ENCODE measurements at regions not wholly inside any gene's neighbourhood (a gene's known extent, or its start where the extent isn't known, plus 50 kb on each side); places are given as distances from the start of the nearest gene placed in this dataset.
A peak's percentile ranks its signal among the peaks of the same experiment; 100 is the strongest.
"Not testable (repeated sequence)": the region's sequence is repeated elsewhere in the genome, so short reads cannot be mapped to it uniquely, and the experiment has no call there.

DNA sequence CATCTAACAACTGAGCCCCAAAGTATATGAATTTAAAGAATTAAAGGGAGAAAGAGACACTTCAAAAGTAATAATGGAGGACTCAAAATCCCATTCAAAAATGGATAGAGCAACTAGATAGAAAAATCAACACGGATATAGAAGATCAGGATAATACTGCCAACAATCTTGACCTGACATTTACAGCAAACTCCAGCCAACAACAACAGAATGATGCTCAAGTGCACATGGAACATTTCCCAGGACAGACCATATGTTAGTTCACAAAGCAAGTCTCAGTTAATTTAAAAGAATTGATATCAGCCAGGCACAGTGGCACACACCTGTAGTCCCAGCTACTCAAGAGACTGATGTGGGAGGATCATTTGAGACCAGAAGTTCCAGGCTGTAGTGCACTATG lies 72.0 kb upstream of the SMARCAD1 start:
- TF ChIP-seq, protein P1, sequence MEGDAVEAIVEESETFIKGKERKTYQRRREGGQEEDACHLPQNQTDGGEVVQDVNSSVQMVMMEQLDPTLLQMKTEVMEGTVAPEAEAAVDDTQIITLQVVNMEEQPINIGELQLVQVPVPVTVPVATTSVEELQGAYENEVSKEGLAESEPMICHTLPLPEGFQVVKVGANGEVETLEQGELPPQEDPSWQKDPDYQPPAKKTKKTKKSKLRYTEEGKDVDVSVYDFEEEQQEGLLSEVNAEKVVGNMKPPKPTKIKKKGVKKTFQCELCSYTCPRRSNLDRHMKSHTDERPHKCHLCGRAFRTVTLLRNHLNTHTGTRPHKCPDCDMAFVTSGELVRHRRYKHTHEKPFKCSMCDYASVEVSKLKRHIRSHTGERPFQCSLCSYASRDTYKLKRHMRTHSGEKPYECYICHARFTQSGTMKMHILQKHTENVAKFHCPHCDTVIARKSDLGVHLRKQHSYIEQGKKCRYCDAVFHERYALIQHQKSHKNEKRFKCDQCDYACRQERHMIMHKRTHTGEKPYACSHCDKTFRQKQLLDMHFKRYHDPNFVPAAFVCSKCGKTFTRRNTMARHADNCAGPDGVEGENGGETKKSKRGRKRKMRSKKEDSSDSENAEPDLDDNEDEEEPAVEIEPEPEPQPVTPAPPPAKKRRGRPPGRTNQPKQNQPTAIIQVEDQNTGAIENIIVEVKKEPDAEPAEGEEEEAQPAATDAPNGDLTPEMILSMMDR (IDR thresholded peaks at IDR 0.05), result no peak
- no peak for FAIRE-seq
- Histone ChIP-seq H3K9me3 (no peaks in the 10 kb centered on the region), H3K4me3 (no peak overlapping the region), H3K27me3 (no peaks in the 10 kb centered on the region), H3K27ac (no peak overlapping the region), H3K4me1 (no peaks in the 10 kb centered on the region), H3K36me3 (no peaks in the 10 kb centered on the region)
- 33 to 45% methylated on average over 1 of the region's 1 CpG for WGBS, 2 donors
- intact Hi-C loops (cut with DNase I), result no loop called here
- peak in 2 of 4 donors; percentile 20 to 59 for ATAC-seq
- DNase-seq, result no peak

DNA sequence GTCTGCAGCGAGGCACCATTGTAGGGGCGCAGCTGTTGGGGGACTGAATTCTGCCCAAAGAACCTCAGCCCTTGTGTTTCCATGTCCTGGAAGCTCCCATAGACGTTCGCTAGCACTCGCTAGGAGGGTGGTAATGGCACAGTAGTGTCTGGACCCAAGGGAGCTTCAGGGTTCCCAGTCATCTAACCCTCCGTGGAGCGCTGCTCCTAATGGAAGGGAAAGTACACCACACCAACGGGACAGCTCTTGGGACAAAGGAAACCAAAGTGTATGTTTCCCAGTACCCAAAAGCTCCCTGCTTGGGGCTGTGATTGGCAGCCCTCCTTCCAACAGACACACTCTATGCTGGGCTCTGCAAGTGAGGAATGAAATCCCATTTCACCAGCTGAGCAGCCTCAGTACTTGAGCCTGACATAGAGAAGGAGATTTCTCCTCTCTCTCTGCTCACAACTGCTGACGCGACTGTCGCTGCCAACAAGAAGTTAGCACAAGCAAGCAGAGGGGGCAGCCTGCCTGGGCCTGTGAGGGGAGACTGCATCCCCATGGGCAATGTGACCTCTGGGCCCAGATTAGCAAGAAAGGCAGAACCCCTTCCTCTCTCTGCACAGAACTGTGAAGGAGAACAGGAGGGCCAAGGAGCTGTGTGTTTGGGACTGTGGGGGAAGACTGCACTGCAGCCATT lies 67.6 kb upstream of the SMARCAD1 start:
- Histone ChIP-seq H3K9me3 (no peaks in the 10 kb centered on the region), H3K27me3 (no peaks in the 10 kb centered on the region), H3K36me3 (no peaks in the 10 kb centered on the region), H3K4me3 (no peak overlapping the region), H3K27ac (no peak overlapping the region), H3K4me1 (no peaks in the 10 kb centered on the region)
- no peak for FAIRE-seq
- ATAC-seq, result no peak
- TF ChIP-seq, protein P1 (IDR thresholded peaks at IDR 0.05), result no peak
- intact Hi-C loops (cut with DNase I), result no loop called here
- DNase-seq, result no peak
- WGBS, 2 donors, result 81% methylated on average over 11 of the region's 11 CpGs

DNA sequence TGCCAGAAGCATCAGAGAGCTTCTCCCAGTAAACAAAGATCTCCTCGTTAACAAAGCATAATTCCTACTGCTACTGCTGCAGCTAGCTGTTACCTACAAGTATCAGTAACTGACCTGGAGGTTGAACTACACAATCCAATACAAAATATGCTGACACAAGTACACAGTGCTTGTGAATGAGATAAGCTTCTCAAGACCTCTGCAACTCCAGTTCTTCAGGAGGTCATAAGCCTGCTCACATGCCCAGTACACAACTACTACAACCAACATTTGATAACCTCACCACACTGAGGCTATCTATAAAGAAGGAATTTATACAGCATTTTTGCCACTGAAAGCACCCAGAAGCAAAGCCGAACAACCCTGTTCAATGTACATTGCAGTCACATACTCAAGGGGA lies 66.7 kb upstream of the SMARCAD1 start:
- H3K9me3 ChIP-seq, result no peaks in the 10 kb centered on the region
- FAIRE-seq (no peak), DNase-seq (no peak), ATAC-seq (no peak)
- no peak overlapping the region for H3K27ac ChIP-seq
- no peaks in the 10 kb centered on the region for H3K36me3 ChIP-seq
- no peak overlapping the region for H3K4me3 ChIP-seq
- 53 to 62% methylated on average over 2 of the region's 2 CpGs for WGBS, 2 donors
- intact Hi-C loops (cut with DNase I), result no loop called here
- H3K4me1 ChIP-seq, result no peaks in the 10 kb centered on the region
- no peaks in the 10 kb centered on the region for H3K27me3 ChIP-seq
- TF ChIP-seq, protein P1 (IDR thresholded peaks at IDR 0.05), result no peak

DNA sequence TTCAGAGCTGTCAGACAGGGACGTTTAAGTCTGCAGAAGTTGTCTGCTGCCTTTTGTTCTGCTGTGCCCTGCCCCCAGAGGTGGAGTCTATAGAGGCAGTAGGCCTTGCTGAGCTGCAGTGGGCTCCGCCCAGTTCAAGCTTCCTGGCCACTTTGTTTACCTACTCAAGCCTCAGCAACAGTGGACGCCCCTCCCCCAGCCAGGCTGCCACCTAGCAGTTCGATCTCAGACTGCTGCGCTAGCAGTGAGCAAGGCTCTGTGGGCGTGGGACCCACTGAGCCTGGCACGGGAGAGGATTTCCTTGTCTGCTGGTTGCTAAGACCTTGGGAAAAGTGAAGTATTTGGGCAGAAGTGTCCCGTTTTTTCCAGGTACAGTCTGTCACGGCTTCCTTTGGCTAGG lies 59.6 kb upstream of the SMARCAD1 start:
- ATAC-seq; H3K4me3 ChIP-seq; H3K36me3 ChIP-seq; H3K27me3 ChIP-seq; intact Hi-C loops (cut with DNase I); FAIRE-seq; H3K4me1 ChIP-seq; H3K9me3 ChIP-seq; H3K27ac ChIP-seq: not testable (repeated sequence)
- 21 to 23% methylated on average over 9 of the region's 9 CpGs for WGBS, 2 donors
- peak; percentile 72 to 85 (median 78) for DNase-seq

DNA sequence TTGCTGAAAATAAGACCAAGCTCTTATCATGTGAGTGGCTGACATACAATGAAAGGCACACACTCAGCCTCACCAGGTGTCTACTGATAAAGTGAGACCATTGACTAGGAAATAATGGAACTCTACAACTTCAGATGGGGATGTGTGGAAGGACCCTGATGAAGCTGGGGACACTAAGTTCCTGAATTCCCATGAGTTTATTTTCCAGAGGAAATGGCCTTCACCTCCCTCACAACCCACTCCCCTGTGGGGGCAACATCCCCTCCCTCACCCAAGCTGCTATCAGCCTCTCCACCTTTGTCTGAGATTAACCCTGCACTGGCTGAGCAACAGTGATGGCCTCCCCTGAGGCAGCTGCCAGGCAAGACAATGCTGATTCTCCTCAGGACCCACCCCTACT lies 55.2 kb upstream of the SMARCAD1 start:
- H3K36me3 ChIP-seq, result no peaks in the 10 kb centered on the region
- H3K4me1 ChIP-seq, result no peaks in the 10 kb centered on the region
- no peak overlapping the region for H3K27ac ChIP-seq
- no peak for FAIRE-seq
- H3K27me3 ChIP-seq, result no peaks in the 10 kb centered on the region
- no peak for DNase-seq
- H3K4me3 ChIP-seq, result no peak overlapping the region
- intact Hi-C loops (cut with DNase I), result no loop called here
- TF ChIP-seq, protein P1 (IDR thresholded peaks at IDR 0.05), result no peak
- no peaks in the 10 kb centered on the region for H3K9me3 ChIP-seq
- no peak for ATAC-seq

DNA sequence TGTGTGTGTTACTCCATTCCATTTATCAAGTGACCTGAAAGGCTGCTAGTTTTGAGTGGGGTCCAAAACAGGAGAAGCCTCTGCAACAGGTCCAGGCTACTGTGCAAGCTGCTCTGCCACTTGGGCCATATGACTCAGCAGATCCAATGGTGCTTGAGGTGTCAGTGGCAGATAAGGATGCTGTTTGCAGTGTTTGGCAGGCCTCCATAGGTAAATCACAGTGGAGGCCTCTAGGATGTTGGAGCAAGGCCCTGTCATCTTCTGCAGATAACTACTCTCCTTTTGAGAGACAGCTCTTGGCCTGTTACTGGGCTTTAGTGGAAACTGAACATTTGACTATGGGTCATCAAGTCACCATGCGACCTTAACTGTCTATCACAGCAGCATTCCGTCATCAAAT lies 52.3 kb upstream of the SMARCAD1 start:
- H3K9me3 ChIP-seq; FAIRE-seq; H3K27me3 ChIP-seq; H3K4me1 ChIP-seq; ATAC-seq; H3K4me3 ChIP-seq; H3K27ac ChIP-seq; H3K36me3 ChIP-seq; intact Hi-C loops (cut with DNase I); DNase-seq: not testable (repeated sequence)
- 73 to 86% methylated on average over 2 of the region's 2 CpGs for WGBS, 2 donors
